ENCODE measurements at regions not wholly inside any gene's neighbourhood (a gene's known extent, or its start where the extent isn't known, plus 50 kb on each side); places are given as distances from the start of the nearest gene placed in this dataset.

DNA sequence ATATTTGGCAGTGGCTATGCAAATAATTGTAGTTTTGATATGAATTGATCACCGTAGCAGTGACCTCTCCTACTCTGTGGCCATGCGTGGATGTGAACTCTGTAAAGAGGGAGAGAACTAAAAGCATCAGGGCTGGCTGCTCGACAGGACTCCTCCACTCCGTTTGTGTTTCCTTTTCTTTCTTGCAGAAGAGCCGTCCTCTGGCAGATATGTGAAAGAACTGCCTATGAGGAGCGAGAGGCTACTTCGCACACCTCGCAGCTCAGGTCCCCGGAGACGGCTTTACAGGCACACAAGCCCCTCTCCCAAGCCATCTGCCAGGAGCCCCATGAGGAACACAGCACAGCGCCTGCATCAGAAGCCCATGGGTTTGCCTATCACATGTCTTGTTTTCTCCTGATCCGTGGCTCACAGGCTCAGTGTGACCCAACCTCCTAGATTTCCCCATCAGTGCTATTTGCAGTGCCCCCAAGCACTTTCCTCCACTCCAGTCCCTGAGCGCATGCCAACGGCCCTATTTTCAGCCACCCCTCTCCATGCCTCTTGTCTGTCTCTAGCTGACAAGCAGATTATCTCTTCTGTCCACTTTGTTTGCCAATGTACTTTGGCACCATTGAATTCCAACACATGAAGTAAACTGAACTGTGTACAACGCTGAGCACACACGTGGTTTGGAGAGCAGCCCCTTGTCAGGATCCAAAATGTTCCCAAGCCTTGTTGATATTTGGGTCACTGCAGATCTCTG is 164.3 kb upstream of the AKR1E2 start:
- no peak for DNase-seq

GRCh38 chr10:4658777-4659176 is 167.2 kb upstream of the AKR1E2 start:
- no peak for DNase-seq

DNA sequence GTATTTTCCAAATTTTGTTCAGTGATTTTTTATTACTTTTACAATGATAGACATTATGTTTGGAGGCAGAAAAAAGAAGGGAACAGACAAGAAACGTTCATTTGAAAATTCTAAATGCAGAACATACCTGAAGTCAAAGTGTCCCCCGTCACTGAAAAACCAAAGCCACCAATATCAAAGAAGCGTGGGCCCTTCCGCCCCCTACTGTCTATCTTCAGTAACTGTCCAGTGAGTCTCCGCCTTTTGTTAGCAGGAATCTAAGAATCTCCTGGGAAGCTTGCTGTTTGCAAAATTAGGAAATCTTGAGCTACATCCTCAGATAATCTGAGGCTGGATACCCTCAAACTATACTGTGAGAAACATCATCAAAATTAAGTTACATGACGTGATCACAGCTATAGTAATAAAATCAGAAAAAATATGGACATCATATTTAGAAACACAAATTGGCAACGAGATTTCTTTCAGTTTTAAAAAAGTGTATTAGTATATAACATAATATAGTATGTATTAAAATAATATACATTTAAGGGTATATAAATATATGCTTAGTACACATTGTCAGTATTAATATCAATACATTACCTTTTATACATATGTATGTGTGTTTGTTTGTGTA is 169.3 kb upstream of the AKR1E2 start:
- peak; percentile 42 to 54 for DNase-seq

- DNase-seq, result no peak
These were observed 170.1 kb upstream of the AKR1E2 start for GRCh38 chr10:4655879-4656278.

GRCh38 chr10:4655406-4655805 is 170.6 kb upstream of the AKR1E2 start:
- no peak for DNase-seq

GRCh38 chr10:4654496-4654895 is 171.5 kb upstream of the AKR1E2 start:
- no peak for DNase-seq

DNA sequence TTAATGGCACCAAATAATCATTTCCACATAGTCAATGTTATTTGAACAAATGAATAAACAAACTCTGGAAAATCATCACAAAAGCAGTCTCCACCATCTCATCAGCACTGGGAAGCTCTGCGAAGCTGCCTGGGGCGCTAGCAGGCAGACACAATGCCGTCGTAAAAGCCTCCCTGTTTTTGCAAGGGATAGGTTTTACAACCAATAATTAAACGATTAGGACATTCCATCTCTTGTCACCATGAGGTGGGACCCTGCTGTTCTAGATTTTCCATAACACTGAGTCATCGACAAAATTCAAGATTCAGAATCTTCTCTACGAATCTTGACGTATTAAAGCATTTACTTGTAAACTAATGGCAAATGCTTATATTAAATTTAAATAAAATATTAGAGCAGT is 172.8 kb upstream of the AKR1E2 start:
- DNase-seq, result no peak

- DNase-seq, result peak; percentile 37 to 46
These were observed 173.6 kb upstream of the AKR1E2 start for GRCh38 chr10:4652111-4653010.

- DNase-seq, result no peak
These were observed 174.5 kb upstream of the AKR1E2 start for GRCh38 chr10:4651404-4652037.

DNA sequence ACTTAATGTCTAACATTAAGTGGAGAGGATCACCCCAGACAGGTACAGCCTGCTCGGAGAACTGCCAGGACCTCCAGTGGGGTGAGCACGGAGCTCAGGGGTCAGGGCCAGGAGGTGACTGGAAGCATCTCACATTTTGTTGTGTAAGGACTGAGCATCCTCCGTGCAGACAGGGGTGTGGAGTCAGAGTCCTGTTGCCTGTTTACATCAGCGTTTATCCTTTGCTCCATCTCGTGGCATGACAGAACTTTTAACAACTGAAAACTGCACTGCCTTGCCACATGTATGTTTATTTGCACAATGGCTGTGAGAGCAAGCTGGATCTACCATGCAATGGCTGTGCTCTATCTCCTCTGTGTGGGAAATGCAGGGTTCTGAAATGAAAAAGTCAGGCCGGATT is 175.4 kb upstream of the AKR1E2 start:
- no peak for DNase-seq

- DNase-seq, result no peak
These were observed 176.0 kb upstream of the AKR1E2 start for GRCh38 chr10:4649886-4650508.

GRCh38 chr10:4649471-4649870 is 176.5 kb upstream of the AKR1E2 start:
- DNase-seq, result no peak

DNA sequence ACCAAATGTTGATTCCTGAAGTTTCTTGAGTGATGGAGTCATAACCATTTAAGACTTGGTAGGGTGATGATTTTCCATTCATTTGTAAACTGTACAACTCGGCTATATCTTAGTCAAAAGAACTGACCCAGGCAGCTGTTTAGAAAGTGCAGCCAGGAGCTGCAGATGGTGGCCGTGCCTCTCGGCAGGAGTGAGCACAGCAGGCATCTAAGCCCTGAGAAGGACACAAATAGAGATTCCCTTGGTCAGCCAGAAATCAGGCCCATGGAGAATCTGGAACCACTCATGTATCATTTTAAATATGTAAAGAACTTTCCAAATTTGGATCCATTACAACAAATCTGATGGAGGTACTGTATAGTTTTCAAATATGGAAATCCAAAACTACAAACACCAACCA is 177.0 kb upstream of the AKR1E2 start:
- no peak for DNase-seq

DNA sequence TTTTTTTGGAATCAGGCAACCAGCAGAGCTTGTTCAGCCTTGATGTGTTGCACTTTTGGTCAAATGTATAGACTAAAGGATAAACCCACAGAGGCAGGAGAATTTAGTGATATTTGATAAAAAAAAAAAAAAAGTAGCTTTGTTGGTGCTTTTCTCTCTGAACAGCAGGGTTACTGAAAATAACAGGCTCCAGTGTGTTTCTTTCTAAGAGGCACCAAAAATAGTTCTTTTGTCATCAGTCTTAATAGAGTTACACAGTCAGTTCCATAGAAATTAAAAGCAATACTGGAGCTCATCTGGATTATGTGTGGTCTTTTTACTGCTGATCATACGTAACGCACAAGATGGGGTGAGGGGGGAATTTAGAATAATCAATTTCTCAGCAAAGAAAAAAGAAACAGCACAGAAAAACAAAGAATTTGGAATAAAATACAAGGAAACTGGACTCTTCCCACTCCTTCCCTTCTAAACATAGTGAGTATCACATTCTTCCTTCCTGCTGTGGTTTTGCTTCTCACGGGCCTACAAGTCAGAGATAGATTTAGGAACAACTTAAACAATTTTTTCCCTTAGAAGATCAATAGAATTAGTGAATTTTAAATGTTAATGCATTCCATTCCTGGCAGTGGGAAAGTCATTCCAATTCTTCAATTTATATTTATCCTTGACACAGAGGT is 178.8 kb upstream of the AKR1E2 start:
- DNase-seq, result no peak

DNA sequence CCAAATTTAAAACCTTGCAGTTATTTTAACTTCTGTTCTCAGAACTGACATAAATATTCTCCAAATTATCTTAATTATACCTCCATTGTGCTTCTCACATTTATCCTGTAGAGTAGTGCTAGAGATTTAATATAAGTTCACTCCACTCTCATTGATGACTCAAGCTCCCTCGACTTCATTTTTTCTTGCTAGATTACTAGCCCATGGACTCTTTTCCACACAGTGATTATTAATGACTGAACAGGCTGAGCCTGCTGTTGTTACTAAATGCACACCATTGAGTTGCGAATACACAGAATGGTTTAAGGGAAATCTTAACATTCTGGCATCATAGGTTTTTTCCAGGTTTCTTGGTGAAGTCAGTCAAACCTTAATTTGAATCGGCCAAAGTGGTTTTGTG is 179.5 kb upstream of the AKR1E2 start:
- DNase-seq, result no peak

DNA sequence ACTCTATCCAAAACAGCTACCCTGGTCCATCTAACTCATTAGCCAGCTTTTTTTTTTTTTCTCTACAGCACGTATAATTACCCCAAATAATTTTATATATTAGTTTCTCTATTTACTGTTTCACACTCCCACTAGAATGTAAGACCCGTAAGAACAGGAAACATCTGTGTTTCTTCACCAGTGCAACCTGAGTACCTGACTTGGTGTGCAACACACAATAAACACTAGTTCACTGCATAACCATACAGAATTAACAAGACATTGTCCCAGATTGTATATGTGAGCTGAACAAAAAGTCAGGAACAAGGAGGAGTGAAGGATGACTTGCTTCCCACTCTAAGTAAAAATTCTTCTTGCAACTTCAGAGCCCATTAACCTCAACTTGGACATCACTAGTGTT is 180.2 kb upstream of the AKR1E2 start:
- DNase-seq, result no peak

DNA sequence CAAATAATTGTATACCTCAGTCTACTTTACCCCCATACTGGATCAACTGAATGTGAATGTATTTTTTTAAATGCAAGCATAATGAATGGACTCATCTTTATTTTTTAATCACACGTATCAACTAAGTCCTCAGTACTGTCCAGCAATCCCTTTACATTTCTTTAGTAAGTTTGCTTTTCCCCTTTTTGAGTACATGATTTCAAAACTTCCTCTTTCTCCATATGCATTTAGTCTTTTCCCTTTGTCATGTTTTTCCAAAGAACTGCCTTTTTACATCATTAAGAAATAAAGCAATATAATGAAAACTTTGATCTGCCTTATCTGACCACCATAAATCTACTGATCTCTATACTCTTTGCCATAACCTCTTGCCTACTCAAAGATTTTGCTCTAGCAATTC is 182.5 kb upstream of the AKR1E2 start:
- no peak for DNase-seq

DNA sequence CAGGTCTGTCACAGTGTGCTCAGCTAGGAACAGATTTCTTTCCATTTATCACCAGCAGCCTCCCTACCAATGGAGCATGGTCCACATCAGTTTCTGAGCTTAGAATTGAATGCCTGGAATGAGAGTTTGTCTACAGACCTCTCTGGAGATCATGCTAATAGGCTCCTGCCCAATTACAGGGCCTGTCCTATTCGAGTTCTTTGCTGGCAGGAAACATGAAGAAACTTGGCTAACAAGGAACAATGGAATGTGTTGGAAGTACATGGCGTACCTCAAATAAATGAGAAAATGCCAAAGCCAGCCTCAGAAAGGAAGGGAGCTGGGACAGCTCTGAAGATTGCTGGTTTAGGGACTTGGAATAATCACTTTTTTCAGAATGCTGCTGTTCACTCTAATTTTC is 186.0 kb upstream of the AKR1E2 start:
- DNase-seq, result no peak

- DNase-seq, result no peak
These were observed 187.9 kb upstream of the AKR1E2 start for GRCh38 chr10:4638099-4638498.

GRCh38 chr10:4637657-4638056 is 188.3 kb upstream of the AKR1E2 start:
- DNase-seq, result no peak

DNA sequence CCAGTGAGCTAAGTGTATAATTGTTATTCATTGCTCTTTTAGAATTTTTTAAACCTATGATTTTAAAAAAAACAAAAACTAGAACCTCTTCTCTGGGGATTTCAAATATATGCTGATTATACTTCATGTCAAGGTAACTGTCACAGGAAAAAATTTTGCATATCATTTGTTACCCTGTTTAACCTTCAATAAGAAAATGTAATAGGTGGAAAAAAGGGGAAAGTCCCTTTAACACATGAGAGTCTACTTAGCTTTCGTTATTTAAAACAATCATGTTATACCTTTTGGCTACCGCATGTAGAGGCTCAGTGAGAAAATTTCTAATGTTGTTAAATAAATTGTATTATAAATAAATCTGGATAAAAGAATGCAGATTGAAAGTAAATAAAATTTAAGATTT is 190.1 kb upstream of the AKR1E2 start:
- no peak for DNase-seq

GRCh38 chr10:4635388-4635787 is 190.6 kb upstream of the AKR1E2 start:
- no peak for DNase-seq

All from activated CD4-positive, alpha-beta T cell treated with anti-CD3 and anti-CD28 coated beads, Interleukin-2, amount 50 U/mL, for 48 hours (primary cell).